COR-L47 (cell line): ENCODE measurements at regions not wholly inside any gene's neighbourhood (a gene's known extent, or its start where the extent isn't known, plus 50 kb on each side); places are given as distances from the start of the nearest gene placed in this dataset.
"Not testable (repeated sequence)": the region's sequence is repeated elsewhere in the genome, so short reads cannot be mapped to it uniquely, and the experiment has no call there.

Experiments used
- DNase-seq: peaks from one replicate; lab custom pipeline; 2025; lab: John Stamatoyannopoulos, UW

- DNase-seq = no peak
Observed at GRCh38 chr3:83251490-83251889, 1490.0 kb upstream of the GBE1 start.

GRCh38 chr3:83250613-83251012, 1489.2 kb upstream of the GBE1 start:
- no peak for DNase-seq

- no peak for DNase-seq
Observed at GRCh38 chr3:83248454-83248853, 1487.0 kb upstream of the GBE1 start.

GRCh38 chr3:83235180-83235814, 1473.9 kb upstream of the GBE1 start:
- no peak for DNase-seq

- DNase-seq = no peak
Observed at GRCh38 chr3:83233715-83234114, 1472.3 kb upstream of the GBE1 start.

GRCh38 chr3:83230841-83231240, 1469.4 kb upstream of the GBE1 start:
- DNase-seq = no peak

- no peak for DNase-seq
Observed at GRCh38 chr3:83230376-83230775, 1468.9 kb upstream of the GBE1 start.

- DNase-seq = no peak
Observed at GRCh38 chr3:83226751-83227150, 1465.3 kb upstream of the GBE1 start.

GRCh38 chr3:83224101-83224868, 1462.8 kb upstream of the GBE1 start:
- DNase-seq = no peak

- DNase-seq = no peak
Observed at GRCh38 chr3:83218383-83219200, 1457.1 kb upstream of the GBE1 start.

- not testable (repeated sequence) for DNase-seq
Observed at GRCh38 chr3:83217595-83218118, 1456.2 kb upstream of the GBE1 start.

GRCh38 chr3:83216919-83217594, 1455.6 kb upstream of the GBE1 start:
- no peak for DNase-seq

GRCh38 chr3:83195243-83195642, 1433.8 kb upstream of the GBE1 start:
- DNase-seq = no peak

GRCh38 chr3:83193526-83193925, 1432.1 kb upstream of the GBE1 start:
- no peak for DNase-seq

GRCh38 chr3:83189634-83190033, 1428.2 kb upstream of the GBE1 start:
- no peak for DNase-seq

GRCh38 chr3:83169473-83169872, 1408.0 kb upstream of the GBE1 start:
- DNase-seq = no peak

GRCh38 chr3:83150896-83151295, 1389.5 kb upstream of the GBE1 start:
- DNase-seq = no peak

GRCh38 chr3:83140983-83141382, 1379.5 kb upstream of the GBE1 start:
- DNase-seq = no peak

- no peak for DNase-seq
Observed at GRCh38 chr3:83131236-83131635, 1369.8 kb upstream of the GBE1 start.

- no peak for DNase-seq
Observed at GRCh38 chr3:83122774-83123350, 1361.4 kb upstream of the GBE1 start.

- DNase-seq = no peak
Observed at GRCh38 chr3:83093222-83093572, 1331.8 kb upstream of the GBE1 start.
